Gastrocnemius medialis (tissue), 4 donors: ENCODE measurements at regions not wholly inside any gene's neighbourhood (a gene's known extent, or its start where the extent isn't known, plus 50 kb on each side); places are given as distances from the start of the nearest gene placed in this dataset.

Experiments used
- ATAC-seq, 2 donors: fragments of 150-250 bp; one replicate each; pipeline ENCODE4 v1.9.1; 2016
- DNase-seq, 2 donors: peaks; one replicate each; pipeline ENCODE4 v3.0.0-alpha.2; 2019
- H3K27ac ChIP-seq, 4 donors: fragments of 200-600 bp; sonication (generic); 1 replicate in 1 of 4; 2 replicates in 3 of 4; pipeline ENCODE4 v1.5.1; 2016 to 2018; ENCODE audit warnings: mild to moderate bottlenecking in 2 of 4, moderate library complexity in 1 of 4
- H3K27me3 ChIP-seq, 3 donors: fragments of 200-600 bp; sonication (generic) in 2 of 3; 1 replicate in 1 of 3; 2 replicates in 2 of 3; pipeline versions ENCODE4 v1.5.1 to v1.6.0; 2016 to 2019; ENCODE audit warnings: mild to moderate bottlenecking in 1 of 3, moderate library complexity in 1 of 3
- H3K36me3 ChIP-seq, 2 donors: fragments of 200-600 bp; sonication (generic) in 1 of 2; one replicate each; pipeline ENCODE4 v1.5.1; 2017 to 2018
- H3K4me1 ChIP-seq, 2 donors: fragments of 200-600 bp; sonication (generic) in 1 of 2; one replicate each; pipeline ENCODE4 v1.5.1; 2016 to 2017; ENCODE audit warnings: mild to moderate bottlenecking in 2 of 2
- H3K4me3 ChIP-seq, 4 donors: fragments of 200-600 bp; sonication (generic) in 3 of 4; 1 replicate in 1 of 4; 2 replicates in 3 of 4; pipeline ENCODE4 v1.5.1; 2016 to 2019; ENCODE audit warnings: mild to moderate bottlenecking in 2 of 4
- H3K9me3 ChIP-seq, 3 donors: fragments of 200-600 bp; sonication (generic) in 2 of 3; 1 replicate in 1 of 3; 2 replicates in 2 of 3; pipeline ENCODE4 v1.5.1; 2016 to 2019
- POLR2A ChIP-seq, 2 donors: fragments of 450-650 bp; IDR thresholded peaks; one replicate each; pipeline ENCODE4 v1.6.1; 2017; ENCODE audit warnings: antibody characterized with exemption in 2 of 2, mild to moderate bottlenecking in 2 of 2, moderate library complexity in 2 of 2
- in situ Hi-C, 4 donors: fragments of 200-750 bp; cut with MboI; loops; one replicate each; pipeline versions ENCODE4 v1.15.0 to v1.8.0; 2017; ENCODE audit warnings: low sequenced_read_pairs in 4 of 4
- intact Hi-C: fragments of 100-400 bp; cut with DNase I; formaldehyde crosslinking; loops from one replicate; pipeline ENCODE4 v1.15.1; 2023; ENCODE audit warnings: low total_unique reads
- TF ChIP-seq, protein P1 (sequence below), 5 experiments: fragments of 450-650 bp in 3 of 5; fragments of 200-600 bp in 2 of 5; sonication (generic) in 2 of 5; IDR thresholded peaks in 4 of 5; conservative IDR thresholded peaks in 1 of 5; 1 replicate in 4 of 5; 2 replicates in 1 of 5; pipeline ENCODE4 v1.5.1; 2016 to 2019; ENCODE audit warnings: antibody characterized with exemption in 5 of 5, mild to moderate bottlenecking in 3 of 5, moderate library complexity in 3 of 5

DNA sequence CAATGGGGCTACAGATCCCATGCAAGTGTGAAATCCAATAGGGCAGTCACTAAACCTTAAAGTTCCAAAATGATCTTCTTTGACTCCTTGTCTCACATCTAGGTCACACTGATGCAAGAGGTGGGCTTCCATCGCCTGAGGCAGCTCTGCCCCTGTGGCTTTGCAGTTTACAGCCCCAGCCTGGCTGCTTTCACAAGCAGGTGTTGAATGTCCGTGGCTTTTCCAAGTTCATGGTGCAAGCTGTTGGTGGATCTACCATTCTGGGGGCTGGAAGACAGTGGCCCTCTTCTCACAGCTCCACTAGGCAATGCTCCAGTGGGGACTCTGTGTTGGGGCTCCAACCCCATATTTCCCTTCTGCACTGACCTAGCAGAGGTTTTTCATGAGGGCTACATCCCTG is 68.5 kb upstream of the PRR20G start:
- no peak for ATAC-seq
- in situ Hi-C loops (no loop called here), intact Hi-C loops (no loop called here)
- no peaks in the 10 kb centered on the region for H3K4me1 ChIP-seq
- no peaks in the 10 kb centered on the region for H3K9me3 ChIP-seq
- TF ChIP-seq, protein P1, sequence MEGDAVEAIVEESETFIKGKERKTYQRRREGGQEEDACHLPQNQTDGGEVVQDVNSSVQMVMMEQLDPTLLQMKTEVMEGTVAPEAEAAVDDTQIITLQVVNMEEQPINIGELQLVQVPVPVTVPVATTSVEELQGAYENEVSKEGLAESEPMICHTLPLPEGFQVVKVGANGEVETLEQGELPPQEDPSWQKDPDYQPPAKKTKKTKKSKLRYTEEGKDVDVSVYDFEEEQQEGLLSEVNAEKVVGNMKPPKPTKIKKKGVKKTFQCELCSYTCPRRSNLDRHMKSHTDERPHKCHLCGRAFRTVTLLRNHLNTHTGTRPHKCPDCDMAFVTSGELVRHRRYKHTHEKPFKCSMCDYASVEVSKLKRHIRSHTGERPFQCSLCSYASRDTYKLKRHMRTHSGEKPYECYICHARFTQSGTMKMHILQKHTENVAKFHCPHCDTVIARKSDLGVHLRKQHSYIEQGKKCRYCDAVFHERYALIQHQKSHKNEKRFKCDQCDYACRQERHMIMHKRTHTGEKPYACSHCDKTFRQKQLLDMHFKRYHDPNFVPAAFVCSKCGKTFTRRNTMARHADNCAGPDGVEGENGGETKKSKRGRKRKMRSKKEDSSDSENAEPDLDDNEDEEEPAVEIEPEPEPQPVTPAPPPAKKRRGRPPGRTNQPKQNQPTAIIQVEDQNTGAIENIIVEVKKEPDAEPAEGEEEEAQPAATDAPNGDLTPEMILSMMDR (IDR thresholded peaks at IDR 0.05 in 4 of 5, conservative IDR thresholded peaks at IDR 0.05 in 1 of 5): no peak
- no peak for TF ChIP-seq POLR2A (IDR thresholded peaks at IDR 0.05)
- no peak overlapping the region for H3K4me3 ChIP-seq
- no peaks in the 10 kb centered on the region for H3K36me3 ChIP-seq
- no peaks in the 10 kb centered on the region for H3K27me3 ChIP-seq
- no peak overlapping the region for H3K27ac ChIP-seq
- DNase-seq: no peak

DNA sequence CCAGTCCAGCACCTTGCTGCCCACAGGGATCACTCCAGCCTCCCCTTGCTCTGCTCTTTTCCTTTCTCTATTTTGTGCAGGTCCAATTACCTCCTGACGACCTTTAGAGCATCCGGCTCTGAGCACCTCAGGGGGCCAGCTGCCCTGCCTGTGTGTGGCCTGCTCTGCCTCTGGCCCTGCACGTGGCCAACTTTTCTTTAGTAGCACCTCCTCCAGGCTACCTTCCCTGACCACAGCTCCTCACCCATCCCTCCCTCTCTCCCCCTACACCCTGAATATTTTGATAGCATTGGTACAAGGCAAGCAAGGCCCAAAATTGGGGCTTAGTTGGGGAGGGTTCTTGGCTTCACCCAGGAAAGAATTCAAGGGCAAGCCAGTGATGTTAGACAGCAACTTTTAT is 66.9 kb upstream of the PRR20G start:
- in situ Hi-C loops (no loop called here), intact Hi-C loops (no loop called here)
- H3K4me1 ChIP-seq: no peaks in the 10 kb centered on the region
- TF ChIP-seq, protein P1 (IDR thresholded peaks at IDR 0.05 in 4 of 5, conservative IDR thresholded peaks at IDR 0.05 in 1 of 5): no peak
- TF ChIP-seq POLR2A (IDR thresholded peaks at IDR 0.05): no peak
- H3K36me3 ChIP-seq: no peaks in the 10 kb centered on the region
- peaks cover 0 to 4% (median 0%) of the 10 kb centered on the region in 3 donors for H3K27me3 ChIP-seq
- no peaks in the 10 kb centered on the region for H3K9me3 ChIP-seq
- ATAC-seq: no peak
- no peak overlapping the region for H3K4me3 ChIP-seq
- H3K27ac ChIP-seq: no peak overlapping the region
- no peak for DNase-seq

DNA sequence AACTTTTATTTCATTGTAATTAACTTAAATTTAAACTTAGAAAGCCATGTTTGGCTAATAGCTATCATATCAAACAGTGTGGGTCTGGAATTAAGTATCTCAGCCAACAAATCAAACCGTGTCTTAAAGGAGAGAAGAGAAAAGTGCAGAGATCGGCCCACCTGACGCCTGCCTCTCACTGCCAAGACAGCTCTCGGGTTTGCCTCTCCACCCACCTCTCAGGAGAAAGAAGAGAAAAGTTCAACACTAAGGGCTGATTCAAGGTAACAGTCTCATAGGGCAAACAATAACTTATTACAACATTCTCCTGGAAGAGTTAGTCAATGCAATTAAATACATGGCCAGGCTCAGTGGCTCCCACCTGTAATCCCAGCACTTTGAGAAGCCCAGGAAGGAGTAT is 64.8 kb upstream of the PRR20G start:
- DNase-seq: no peak
- TF ChIP-seq, protein P1 (IDR thresholded peaks at IDR 0.05 in 4 of 5, conservative IDR thresholded peaks at IDR 0.05 in 1 of 5): no peak
- ATAC-seq: no peak
- in situ Hi-C loops: no loop called here
- peaks cover 0 to 18% (median 5%) of the 10 kb centered on the region in 3 donors for H3K27me3 ChIP-seq
- H3K27ac ChIP-seq: no peak overlapping the region
- intact Hi-C loops: no loop called here
- H3K9me3 ChIP-seq: no peaks in the 10 kb centered on the region
- no peaks in the 10 kb centered on the region for H3K36me3 ChIP-seq
- no peaks in the 10 kb centered on the region for H3K4me1 ChIP-seq
- no peak overlapping the region for H3K4me3 ChIP-seq

DNA sequence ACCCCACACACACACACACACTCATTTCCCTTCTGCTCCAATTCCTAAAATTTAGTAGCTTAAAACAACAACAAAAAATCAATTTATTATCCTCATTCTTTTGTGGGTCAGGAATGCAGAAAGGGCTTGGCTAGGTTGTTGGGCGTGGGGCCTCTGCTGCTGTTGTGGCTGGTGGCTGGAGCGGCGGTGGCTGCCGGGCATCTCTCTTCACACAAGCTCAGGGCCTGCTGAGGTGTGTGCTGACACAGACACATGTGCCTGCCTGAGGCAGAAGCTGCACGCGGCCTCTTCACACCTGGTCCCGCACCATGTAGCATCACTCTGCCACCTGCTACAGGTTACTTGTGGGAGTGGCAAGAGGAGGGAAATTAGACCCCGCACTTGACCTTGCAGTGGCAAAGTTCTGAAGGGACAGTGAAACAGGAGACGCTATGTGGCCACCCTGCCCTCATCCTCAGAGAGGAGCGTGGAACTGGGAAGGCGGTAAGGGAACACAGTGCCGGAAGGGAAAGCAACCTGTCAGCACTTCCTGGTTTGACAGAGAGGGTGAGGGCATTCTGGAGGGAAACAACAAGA is 64.0 kb upstream of the PRR20G start:
- DNase-seq (no peak), ATAC-seq (no peak)
- Histone ChIP-seq H3K27me3 (peaks cover 0 to 18% (median 5%) of the 10 kb centered on the region in 3 donors), H3K9me3 (no peaks in the 10 kb centered on the region), H3K36me3 (no peaks in the 10 kb centered on the region), H3K4me3 (no peak overlapping the region), H3K27ac (no peak overlapping the region), H3K4me1 (no peaks in the 10 kb centered on the region)
- TF ChIP-seq, protein P1 (IDR thresholded peaks at IDR 0.05 in 4 of 5, conservative IDR thresholded peaks at IDR 0.05 in 1 of 5): no peak
- no peak for TF ChIP-seq POLR2A (IDR thresholded peaks at IDR 0.05)
- intact Hi-C loops (no loop called here), in situ Hi-C loops (no loop called here)

DNA sequence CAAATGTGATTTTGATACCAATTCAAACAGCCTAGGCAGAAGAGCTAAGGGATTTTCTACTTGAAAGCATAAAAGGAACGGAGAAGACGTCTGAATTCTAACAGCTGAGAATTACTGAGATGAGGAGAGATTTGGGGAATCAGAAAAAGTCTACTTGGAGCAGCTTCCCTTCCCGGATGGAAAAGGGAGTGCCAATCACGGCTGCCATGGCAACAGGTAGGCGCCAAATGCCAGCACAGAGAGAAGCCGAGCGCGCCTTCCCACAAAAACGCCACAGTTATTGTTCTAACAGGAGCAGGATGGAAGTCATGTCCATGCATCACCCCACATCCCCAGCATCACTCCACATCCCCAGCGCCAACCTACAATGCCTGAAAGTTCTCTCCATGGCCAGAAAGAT is 63.5 kb upstream of the PRR20G start:
- Histone ChIP-seq H3K9me3 (no peaks in the 10 kb centered on the region), H3K4me1 (no peaks in the 10 kb centered on the region), H3K36me3 (no peaks in the 10 kb centered on the region), H3K27ac (no peak overlapping the region), H3K4me3 (no peak overlapping the region), H3K27me3 (peaks cover 0 to 18% (median 5%) of the 10 kb centered on the region in 3 donors)
- TF ChIP-seq POLR2A (IDR thresholded peaks at IDR 0.05): no peak
- TF ChIP-seq, protein P1 (IDR thresholded peaks at IDR 0.05 in 4 of 5, conservative IDR thresholded peaks at IDR 0.05 in 1 of 5): no peak
- in situ Hi-C loops: no loop called here
- DNase-seq (no peak), ATAC-seq (no peak)
- intact Hi-C loops: no loop called here
